GM23248 (cell line): ENCODE measurements at regions not wholly inside any gene's neighbourhood (a gene's known extent, or its start where the extent isn't known, plus 50 kb on each side); places are given as distances from the start of the nearest gene placed in this dataset.

Experiments
- DNase-seq: peaks from one replicate; pipeline ENCODE4 v3.0.0-alpha.2; 2015
- H2AFZ ChIP-seq: fragments of 200-600 bp; sonication (generic); 2 replicates; pipeline ENCODE4 v1.6.1; 2016; ENCODE audit warnings: antibody characterized with exemption
- H3F3A ChIP-seq: fragments of 200-600 bp; sonication (generic); 2 replicates; pipeline ENCODE4 v1.6.1; 2016; ENCODE audit warnings: mild to moderate bottlenecking, antibody characterized with exemption, mixed run types; ENCODE audit not compliant: insufficient read depth
- H3K27ac ChIP-seq: fragments of 200-600 bp; sonication (generic); 2 replicates; pipeline ENCODE4 v1.5.1; 2016; ENCODE audit warnings: mild to moderate bottlenecking
- H3K27me3 ChIP-seq: fragments of 200-600 bp; sonication (generic); replicated peaks from 2 replicates; pipeline ENCODE4 v1.6.1; 2016; ENCODE audit warnings: mild to moderate bottlenecking; ENCODE audit not compliant: insufficient read depth
- H3K36me3 ChIP-seq: fragments of 200-600 bp; sonication (generic); 2 replicates; pipeline ENCODE4 v1.6.1; 2016; ENCODE audit warnings: low read depth, mild to moderate bottlenecking
- H3K4me1 ChIP-seq: fragments of 200-600 bp; sonication (generic); 2 replicates; pipeline ENCODE4 v1.6.1; 2016; ENCODE audit warnings: mild to moderate bottlenecking; ENCODE audit not compliant: insufficient read depth
- H3K4me2 ChIP-seq: fragments of 200-600 bp; sonication (generic); one replicate; pipeline ENCODE4 v1.6.1; 2016; ENCODE audit warnings: mild to moderate bottlenecking; ENCODE audit not compliant: unreplicated experiment
- H3K4me3 ChIP-seq: fragments of 200-600 bp; sonication (generic); 2 replicates; pipeline ENCODE4 v1.5.1; 2016; ENCODE audit warnings: mild to moderate bottlenecking
- H3K79me2 ChIP-seq: fragments of 200-600 bp; sonication (generic); 2 replicates; pipeline ENCODE4 v1.6.1; 2016; ENCODE audit warnings: mild to moderate bottlenecking; ENCODE audit not compliant: insufficient read depth
- H3K9ac ChIP-seq: fragments of 200-600 bp; sonication (generic); 2 replicates; pipeline ENCODE4 v1.6.1; 2016; ENCODE audit warnings: mild to moderate bottlenecking
- H3K9me2 ChIP-seq: fragments of 200-600 bp; sonication (generic); 2 replicates; pipeline ENCODE4 v1.6.1; 2016; ENCODE audit warnings: mixed run types, mild to moderate bottlenecking, moderate library complexity; ENCODE audit not compliant: insufficient read depth
- H3K9me3 ChIP-seq: fragments of 200-600 bp; sonication (generic); one replicate; pipeline ENCODE4 v1.6.1; 2017; ENCODE audit warnings: low read depth
- H4K20me1 ChIP-seq: fragments of 200-600 bp; sonication (generic); 2 replicates; pipeline ENCODE4 v1.6.0; 2016; ENCODE audit not compliant: insufficient read depth
- EZH2 ChIP-seq: fragments of 200-600 bp; sonication (generic); IDR thresholded peaks from 2 replicates; pipeline ENCODE4 v1.6.1; 2018; ENCODE audit warnings: antibody characterized with exemption, mild to moderate bottlenecking; ENCODE audit not compliant: insufficient read depth, poor library complexity, severe bottlenecking
- EZH2phosphoT487 ChIP-seq: fragments of 200-600 bp; sonication (generic); IDR thresholded peaks from 2 replicates; pipeline ENCODE4 v1.6.1; 2018; ENCODE audit warnings: antibody characterized with exemption, moderate library complexity, mild to moderate bottlenecking, low read depth; ENCODE audit not compliant: insufficient read depth
- WGBS, 2 experiments: methylation state at CpG; one replicate each; pipeline ENCODE4 v1.1.6; 2015 to 2017; ENCODE audit warnings: low lambda C conversion rate in 2 of 2, low coverage in 1 of 2; ENCODE audit errors: missing lambda C conversion rate in 2 of 2; 5-methylcytosine and 5-hydroxymethylcytosine counted together
- in situ Hi-C: fragments of 300-500 bp; cut with MboI; formaldehyde crosslinking; loops from 2 replicates; pipeline ENCODE4 v1.15.0; 2020

GRCh38 chr1:62924983-62925790 is 141.3 kb downstream of the ATG4C start:
- WGBS, 2 experiments: 36 to 41% methylated on average over 7 of the region's 7 CpGs
- H3K27me3 ChIP-seq: no peaks in the 10 kb centered on the region
- no peak for TF ChIP-seq EZH2
- no peak for TF ChIP-seq EZH2phosphoT487
- H3F3A ChIP-seq: no peaks in the 10 kb centered on the region
- DNase-seq: no peak
- no peaks in the 10 kb centered on the region for H4K20me1 ChIP-seq
- no peak overlapping the region for H2AFZ ChIP-seq
- H3K9me2 ChIP-seq: no peaks in the 10 kb centered on the region
- H3K4me1 ChIP-seq: no peaks in the 10 kb centered on the region
- no peak overlapping the region for H3K9ac ChIP-seq
- H3K4me3 ChIP-seq: no peak overlapping the region
- no peak overlapping the region for H3K4me2 ChIP-seq
- in situ Hi-C loops: no loop called here
- no peaks in the 10 kb centered on the region for H3K79me2 ChIP-seq
- no peak overlapping the region for H3K27ac ChIP-seq
- no peaks in the 10 kb centered on the region for H3K36me3 ChIP-seq
- H3K9me3 ChIP-seq: no peaks in the 10 kb centered on the region

GRCh38 chr1:62926681-62927252 is 142.8 kb downstream of the ATG4C start:
- Histone ChIP-seq H3K9me2 (no peaks in the 10 kb centered on the region), H3K4me2 (no peak overlapping the region), H3K4me3 (no peak overlapping the region), H3K9me3 (no peaks in the 10 kb centered on the region), H2AFZ (no peak overlapping the region), H3K27ac (no peak overlapping the region), H3K36me3 (no peaks in the 10 kb centered on the region), H3F3A (no peaks in the 10 kb centered on the region), H3K79me2 (no peaks in the 10 kb centered on the region), H3K4me1 (no peaks in the 10 kb centered on the region), H3K9ac (no peak overlapping the region), H4K20me1 (no peaks in the 10 kb centered on the region), H3K27me3 (no peaks in the 10 kb centered on the region)
- TF ChIP-seq EZH2phosphoT487 (no peak), EZH2 (no peak)
- DNase-seq: peak; percentile 3
- in situ Hi-C loops: no loop called here
- 45 to 55% methylated on average over 4 of the region's 4 CpGs for WGBS, 2 experiments

GRCh38 chr1:62928885-62929284 is 145.0 kb downstream of the ATG4C start:
- Histone ChIP-seq H3K27ac (no peak overlapping the region), H3K9me3 (no peaks in the 10 kb centered on the region), H3K79me2 (no peaks in the 10 kb centered on the region), H3K9ac (no peak overlapping the region), H3K27me3 (no peaks in the 10 kb centered on the region), H3K9me2 (no peaks in the 10 kb centered on the region), H3K4me2 (no peak overlapping the region), H4K20me1 (no peaks in the 10 kb centered on the region), H3K36me3 (no peaks in the 10 kb centered on the region), H2AFZ (no peak overlapping the region), H3F3A (no peaks in the 10 kb centered on the region), H3K4me1 (no peaks in the 10 kb centered on the region), H3K4me3 (no peak overlapping the region)
- TF ChIP-seq EZH2: no peak
- TF ChIP-seq EZH2phosphoT487: no peak
- in situ Hi-C loops: no loop called here
- WGBS, 2 experiments: 47 to 54% methylated on average over 4 of the region's 4 CpGs
- no peak for DNase-seq

GRCh38 chr1:62937634-62938296 is 153.8 kb downstream of the ATG4C start:
- no peak overlapping the region for H3K4me3 ChIP-seq
- H3K9me2 ChIP-seq: no peaks in the 10 kb centered on the region
- H3K4me1 ChIP-seq: no peaks in the 10 kb centered on the region
- no peaks in the 10 kb centered on the region for H3K79me2 ChIP-seq
- no peak overlapping the region for H3K9ac ChIP-seq
- H3K36me3 ChIP-seq: no peaks in the 10 kb centered on the region
- no peaks in the 10 kb centered on the region for H3K9me3 ChIP-seq
- H3K4me2 ChIP-seq: no peak overlapping the region
- in situ Hi-C loops: no loop called here
- H2AFZ ChIP-seq: no peak overlapping the region
- H4K20me1 ChIP-seq: no peaks in the 10 kb centered on the region
- no peaks in the 10 kb centered on the region for H3F3A ChIP-seq
- 47 to 51% methylated on average over 6 of the region's 6 CpGs for WGBS, 2 experiments
- no peak for DNase-seq
- no peak overlapping the region for H3K27ac ChIP-seq
- TF ChIP-seq EZH2 (no peak), EZH2phosphoT487 (no peak)
- H3K27me3 ChIP-seq: peaks cover 14% of the 10 kb centered on the region
